Keratinocyte (primary cell): ENCODE measurements at regions not wholly inside any gene's neighbourhood (a gene's known extent, or its start where the extent isn't known, plus 50 kb on each side); places are given as distances from the start of the nearest gene placed in this dataset.

Experiments used
- EZH2 ChIP-seq: IDR thresholded peaks from one replicate; pipeline ENCODE4 v1.6.1; 2012; ENCODE audit warnings: inconsistent platforms, mild to moderate bottlenecking, low read length, moderate library complexity
- TF ChIP-seq, protein P1 (sequence below), 3 experiments: IDR thresholded peaks in 1 of 3; conservative IDR thresholded peaks in 1 of 3; optimal IDR thresholded peaks in 1 of 3; 2 replicates in 2 of 3; 3 replicates in 1 of 3; pipeline versions ENCODE3 to v1.5.1; 2011; ENCODE audit warnings: low read length in 3 of 3, mild to moderate bottlenecking in 3 of 3, moderate library complexity in 2 of 3, control low read depth in 1 of 3, inconsistent platforms in 1 of 3; ENCODE audit not compliant: insufficient read depth in 2 of 3; ENCODE audit errors: extremely low read depth in 1 of 3

DNA sequence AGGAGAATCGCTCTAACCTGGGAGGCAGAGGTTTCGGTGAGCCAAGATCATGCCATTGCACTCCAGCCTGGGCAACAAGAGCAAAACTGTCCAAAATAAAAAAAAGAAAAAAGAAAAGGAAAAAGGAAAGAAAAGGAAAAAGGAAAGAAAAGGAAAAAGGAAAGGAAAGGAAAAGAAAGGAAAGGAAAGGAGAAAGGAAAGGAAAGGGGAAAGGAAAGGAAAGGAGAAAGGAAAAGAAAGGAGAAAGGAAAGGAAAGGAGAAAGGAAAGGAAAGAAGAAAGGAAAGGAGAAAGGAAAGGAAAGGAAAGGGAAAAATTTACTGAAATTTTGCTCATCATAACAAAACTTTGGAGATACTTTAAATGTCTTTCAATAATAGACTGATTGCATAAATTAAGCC is 391.3 kb upstream of the GYPC start:
- TF ChIP-seq, protein P1, sequence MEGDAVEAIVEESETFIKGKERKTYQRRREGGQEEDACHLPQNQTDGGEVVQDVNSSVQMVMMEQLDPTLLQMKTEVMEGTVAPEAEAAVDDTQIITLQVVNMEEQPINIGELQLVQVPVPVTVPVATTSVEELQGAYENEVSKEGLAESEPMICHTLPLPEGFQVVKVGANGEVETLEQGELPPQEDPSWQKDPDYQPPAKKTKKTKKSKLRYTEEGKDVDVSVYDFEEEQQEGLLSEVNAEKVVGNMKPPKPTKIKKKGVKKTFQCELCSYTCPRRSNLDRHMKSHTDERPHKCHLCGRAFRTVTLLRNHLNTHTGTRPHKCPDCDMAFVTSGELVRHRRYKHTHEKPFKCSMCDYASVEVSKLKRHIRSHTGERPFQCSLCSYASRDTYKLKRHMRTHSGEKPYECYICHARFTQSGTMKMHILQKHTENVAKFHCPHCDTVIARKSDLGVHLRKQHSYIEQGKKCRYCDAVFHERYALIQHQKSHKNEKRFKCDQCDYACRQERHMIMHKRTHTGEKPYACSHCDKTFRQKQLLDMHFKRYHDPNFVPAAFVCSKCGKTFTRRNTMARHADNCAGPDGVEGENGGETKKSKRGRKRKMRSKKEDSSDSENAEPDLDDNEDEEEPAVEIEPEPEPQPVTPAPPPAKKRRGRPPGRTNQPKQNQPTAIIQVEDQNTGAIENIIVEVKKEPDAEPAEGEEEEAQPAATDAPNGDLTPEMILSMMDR (optimal IDR thresholded peaks at IDR 0.05 in 1 of 3, IDR thresholded peaks at IDR 0.05 in 1 of 3, conservative IDR thresholded peaks at IDR 0.05 in 1 of 3; ENCODE audit: extremely low read depth in 1 of 3, insufficient read depth in 2 of 3, low read length in 3 of 3): no peak
- TF ChIP-seq EZH2: no peak
